H1 (cell line): ENCODE measurements at regions not wholly inside any gene's neighbourhood (a gene's known extent, or its start where the extent isn't known, plus 50 kb on each side); places are given as distances from the start of the nearest gene placed in this dataset.

Source experiments
- CTCF ChIA-PET: fragments of 300-600 bp; sonication (Branson Sonifier 250); formaldehyde crosslinking; loops from one replicate; lab custom pipeline; 2021; ENCODE audit not compliant: partially characterized antibody; lab: Charles Lee
- POLR2A ChIA-PET: fragments of 300-600 bp; sonication (Branson Sonifier 250); formaldehyde crosslinking; loops from one replicate; lab custom pipeline; 2021; ENCODE audit warnings: inconsistent platforms; ENCODE audit not compliant: partially characterized antibody; lab: Charles Lee
- DNase-seq, 2 experiments: peaks; one replicate each; pipeline versions ENCODE4 v3.0.0 to v3.0.0-alpha.2; 2010 to 2022; ENCODE audit warnings: low spot score in 2 of 2, low read depth in 1 of 2, mixed read lengths in 1 of 2
- FAIRE-seq: peaks from 2 replicates; lab custom pipeline; 2011; peaks lifted over from hg19 to GRCh38; lab: Jason Lieb, UNC
- H2AFZ ChIP-seq: 2 replicates; pipeline ENCODE4 v1.8.1; 2012; ENCODE audit warnings: low read length, inconsistent platforms
- H2AK5ac ChIP-seq: 2 replicates; pipeline ENCODE4 v1.6.1; 2013; ENCODE audit warnings: low read depth, low read length
- H2BK120ac ChIP-seq: replicated peaks from 2 replicates; pipeline ENCODE3; 2013; ENCODE audit warnings: low read depth, low read length, inconsistent platforms
- H2BK12ac ChIP-seq: 2 replicates; pipeline ENCODE4 v1.6.1; 2013; ENCODE audit warnings: low read depth, low read length
- H2BK15ac ChIP-seq: 2 replicates; pipeline ENCODE4 v1.6.1; 2013; ENCODE audit warnings: low read length
- H2BK20ac ChIP-seq: 2 replicates; pipeline ENCODE4 v1.6.1; 2013; ENCODE audit warnings: low read length
- H2BK5ac ChIP-seq: 2 replicates; pipeline ENCODE4 v1.6.1; 2013; ENCODE audit warnings: low read depth, low read length
- H3K14ac ChIP-seq: 2 replicates; pipeline ENCODE4 v1.6.1; 2013; ENCODE audit warnings: inconsistent platforms; ENCODE audit not compliant: insufficient read length
- H3K18ac ChIP-seq: 2 replicates; pipeline ENCODE4 v1.6.1; 2013; ENCODE audit warnings: low read length; ENCODE audit errors: extremely low read depth
- H3K23ac ChIP-seq: 2 replicates; pipeline ENCODE4 v1.6.1; 2013; ENCODE audit warnings: inconsistent platforms; ENCODE audit not compliant: insufficient read length
- H3K23me2 ChIP-seq: 2 replicates; pipeline ENCODE4 v1.6.1; 2013; ENCODE audit warnings: low read depth, low read length
- H3K27ac ChIP-seq: 2 replicates; pipeline ENCODE4 v1.6.1; 2011; ENCODE audit warnings: low read depth, low read length, inconsistent platforms
- H3K27me3 ChIP-seq, 4 experiments: replicated peaks in 1 of 4; 1 replicate in 1 of 4; 2 replicates in 3 of 4; pipeline versions ENCODE4 v1.6.1 to v1.8.1; 2011 to 2013; ENCODE audit warnings: low read length in 3 of 4, mild to moderate bottlenecking in 3 of 4, inconsistent platforms in 2 of 4, mixed read lengths in 2 of 4, moderate library complexity in 1 of 4; ENCODE audit not compliant: control insufficient read depth in 3 of 4, insufficient read depth in 3 of 4; ENCODE audit errors: extremely low read depth in 1 of 4
- H3K36me3 ChIP-seq, 4 experiments: 2 replicates each; pipeline versions ENCODE4 v1.6.1 to v1.8.1; 2011 to 2013; ENCODE audit warnings: mild to moderate bottlenecking in 4 of 4, low read length in 3 of 4, moderate library complexity in 2 of 4, control low read depth in 1 of 4, inconsistent platforms in 1 of 4; ENCODE audit not compliant: insufficient read depth in 4 of 4, control insufficient read depth in 2 of 4
- H3K4ac ChIP-seq: replicated peaks from 2 replicates; pipeline ENCODE3; 2013; ENCODE audit warnings: low read length, low read depth, mixed read lengths, inconsistent platforms; ENCODE audit not compliant: insufficient read length
- H3K4me1 ChIP-seq, 4 experiments: replicated peaks in 1 of 4; 1 replicate in 1 of 4; 2 replicates in 3 of 4; pipeline versions ENCODE4 v1.6.1 to v1.8.1; 2011 to 2013; ENCODE audit warnings: low read length in 3 of 4, inconsistent platforms in 2 of 4, mixed read lengths in 1 of 4; ENCODE audit not compliant: insufficient read depth in 4 of 4, control insufficient read depth in 3 of 4
- H3K4me2 ChIP-seq, 2 experiments: 2 replicates each; pipeline versions ENCODE4 v1.6.1 to v1.8.1; 2011 to 2013; ENCODE audit warnings: low read depth in 2 of 2, low read length in 2 of 2, control low read depth in 1 of 2, inconsistent platforms in 1 of 2, mild to moderate bottlenecking in 1 of 2; ENCODE audit not compliant: insufficient read depth in 1 of 2
- H3K4me3 ChIP-seq, 4 experiments: fragments of 200-600, 300-600 bp in 1 of 4; sonication (generic), shearing (Covaris generic), sonication (Bioruptor Twin) in 1 of 4; 2 replicates each; pipeline versions ENCODE4 v1.5.1 to v1.8.1; 2011 to 2016; ENCODE audit warnings: low read length in 4 of 4, low read depth in 3 of 4, control low read depth in 2 of 4, inconsistent platforms in 2 of 4, mild to moderate bottlenecking in 2 of 4, mixed read lengths in 1 of 4, moderate library complexity in 1 of 4; ENCODE audit not compliant: insufficient read depth in 2 of 4; ENCODE audit errors: extremely low read depth in 1 of 4
- H3K56ac ChIP-seq: replicated peaks from 2 replicates; pipeline ENCODE3; 2013; ENCODE audit warnings: low read depth, mild to moderate bottlenecking, mixed read lengths, low read length, inconsistent platforms; ENCODE audit not compliant: insufficient read length
- H3K79me1 ChIP-seq: 2 replicates; pipeline ENCODE4 v1.6.1; 2013; ENCODE audit warnings: low read depth, low read length, control low read depth
- H3K79me2 ChIP-seq, 2 experiments: 2 replicates each; pipeline versions ENCODE4 v1.6.1 to v1.8.1; 2012 to 2013; ENCODE audit warnings: low read length in 2 of 2, mild to moderate bottlenecking in 2 of 2, inconsistent platforms in 1 of 2; ENCODE audit not compliant: insufficient read depth in 2 of 2, control insufficient read depth in 1 of 2
- H3K9ac ChIP-seq, 4 experiments: replicated peaks in 1 of 4; 1 replicate in 1 of 4; 2 replicates in 3 of 4; pipeline versions ENCODE4 v1.6.1 to v1.8.1; 2011 to 2013; ENCODE audit warnings: low read depth in 3 of 4, low read length in 3 of 4, control low read depth in 2 of 4, mild to moderate bottlenecking in 2 of 4, moderate library complexity in 2 of 4, inconsistent platforms in 1 of 4; ENCODE audit errors: extremely low read depth in 1 of 4
- H3K9me3 ChIP-seq, 2 experiments: 2 replicates each; pipeline versions ENCODE4 v1.6.1 to v1.8.1; 2012 to 2013; ENCODE audit warnings: mild to moderate bottlenecking in 2 of 2, moderate library complexity in 2 of 2, control low read depth in 1 of 2, inconsistent platforms in 1 of 2, low read depth in 1 of 2, low read length in 1 of 2, mixed read lengths in 1 of 2; ENCODE audit not compliant: insufficient read depth in 2 of 2
- H4K20me1 ChIP-seq, 2 experiments: replicated peaks in 1 of 2; 2 replicates each; pipeline versions ENCODE3 to v1.8.1; 2011 to 2013; ENCODE audit warnings: inconsistent platforms in 2 of 2, low read length in 2 of 2, mild to moderate bottlenecking in 1 of 2; ENCODE audit not compliant: insufficient read depth in 2 of 2, control insufficient read depth in 1 of 2
- H4K5ac ChIP-seq: 2 replicates; pipeline ENCODE4 v1.6.1; 2013; ENCODE audit warnings: low read length, low read depth, mixed read lengths, inconsistent platforms; ENCODE audit not compliant: insufficient read length
- H4K8ac ChIP-seq: 2 replicates; pipeline ENCODE4 v1.8.0; 2013; ENCODE audit warnings: mild to moderate bottlenecking, moderate library complexity, low read length, inconsistent platforms; ENCODE audit not compliant: insufficient read depth; ENCODE audit errors: extremely low read depth
- H4K91ac ChIP-seq: replicated peaks from 2 replicates; pipeline ENCODE3; 2013; ENCODE audit warnings: low read length, mixed read lengths, inconsistent platforms; ENCODE audit not compliant: insufficient read length
- ASH2L ChIP-seq: fragments of 200-600, 300-600 bp; sonication (generic); IDR thresholded peaks from one replicate; pipeline ENCODE4 v1.7.1; 2017; ENCODE audit warnings: low read length
- BCL11A ChIP-seq, 2 experiments: IDR thresholded peaks; one replicate each; pipeline ENCODE4 v1.6.1; 2011; ENCODE audit warnings: low read depth in 2 of 2, low read length in 2 of 2, mild to moderate bottlenecking in 2 of 2
- CBX5 ChIP-seq: fragments of 300-800, 300-1000 bp; sonication (generic); IDR thresholded peaks from 2 replicates; pipeline ENCODE4 v1.7.1; 2016; ENCODE audit warnings: antibody characterized with exemption, low read length, low read depth
- CHD2 ChIP-seq: IDR thresholded peaks from 2 replicates; pipeline ENCODE4 v1.6.1; 2012; ENCODE audit warnings: low read length, improper control_type of control experiment
- GTF2F1 ChIP-seq: IDR thresholded peaks from 2 replicates; pipeline ENCODE4 v1.6.1; 2012; ENCODE audit warnings: low read depth, low read length, improper control_type of control experiment, borderline replicate concordance
- KDM5A ChIP-seq: fragments of 200-600 bp; IDR thresholded peaks from 2 replicates; pipeline ENCODE4 v1.7.1; 2012; ENCODE audit warnings: mild to moderate bottlenecking, low read length, inconsistent platforms, mixed read lengths
- NANOG ChIP-seq: IDR thresholded peaks from 2 replicates; pipeline ENCODE4 v1.6.1; 2011; ENCODE audit warnings: low read length, low read depth, mild to moderate bottlenecking, inconsistent platforms; ENCODE audit not compliant: insufficient read depth, poor library complexity, severe bottlenecking
- NRF1 ChIP-seq: IDR thresholded peaks from 2 replicates; pipeline ENCODE4 v1.6.1; 2011; ENCODE audit warnings: mild to moderate bottlenecking, low read depth, low read length, improper control_type of control experiment
- POLR2A ChIP-seq, 2 experiments: IDR thresholded peaks; 1 replicate in 1 of 2; 2 replicates in 1 of 2; pipeline ENCODE4 v1.6.1; 2011; ENCODE audit warnings: low read depth in 2 of 2, low read length in 2 of 2, mild to moderate bottlenecking in 2 of 2; ENCODE audit errors: control extremely low read depth in 1 of 2
- POLR2AphosphoS5 ChIP-seq: IDR thresholded peaks from 2 replicates; pipeline ENCODE4 v1.6.1; 2011; ENCODE audit warnings: low read depth, low read length
- RBBP5 ChIP-seq: IDR thresholded peaks from 2 replicates; pipeline ENCODE4 v1.7.1; 2012; ENCODE audit warnings: low read depth, mild to moderate bottlenecking, inconsistent platforms, low read length, moderate library complexity, borderline replicate concordance
- SIRT6 ChIP-seq: IDR thresholded peaks from one replicate; pipeline ENCODE4 v1.7.1; 2012; ENCODE audit warnings: low read length, inconsistent platforms
- SP1 ChIP-seq: IDR thresholded peaks from 2 replicates; pipeline ENCODE4 v1.6.1; 2011; ENCODE audit warnings: low read depth, low read length
- SP2 ChIP-seq: IDR thresholded peaks from 2 replicates; pipeline ENCODE4 v1.6.1; 2012; ENCODE audit warnings: mild to moderate bottlenecking, low read length, inconsistent platforms
- WGBS, 2 experiments: shearing (Covaris generic) in 1 of 2; methylation state at CpG; one replicate each; pipeline versions ENCODE4 v1.1.6 to v1.1.7; 2013 to 2015; ENCODE audit warnings: low lambda C conversion rate in 2 of 2, mixed read lengths in 2 of 2, inconsistent platforms in 1 of 2, low coverage in 1 of 2, missing lambda C conversion rate in 1 of 2; ENCODE audit not compliant: insufficient replicate concordance in 2 of 2, insufficient coverage in 1 of 2, insufficient read length in 1 of 2; ENCODE audit errors: extremely low coverage in 1 of 2, missing lambda C conversion rate in 1 of 2; 5-methylcytosine and 5-hydroxymethylcytosine counted together

DNA sequence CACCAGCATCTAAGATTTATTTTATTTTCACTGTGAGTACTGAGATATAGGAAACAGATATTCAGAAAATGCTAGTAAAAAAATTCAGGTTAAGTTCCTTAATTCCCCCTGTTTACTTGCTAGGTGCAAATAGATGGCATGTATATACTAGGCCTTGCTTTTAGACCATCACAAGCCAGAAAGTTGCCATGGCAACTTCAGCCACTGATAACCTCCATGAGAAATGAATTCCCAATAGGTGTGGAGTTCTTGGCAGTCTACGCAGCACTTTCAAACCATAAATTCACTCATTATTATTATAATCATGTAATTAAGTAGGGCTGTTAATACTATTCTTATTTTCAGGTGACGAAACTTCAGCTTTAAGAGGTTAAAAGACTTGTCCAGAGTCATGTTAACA is 251.6 kb upstream of the TFAP2D start:
- H3K27ac ChIP-seq = no peak overlapping the region
- H2BK20ac ChIP-seq = no peak overlapping the region
- no peak overlapping the region for H3K56ac ChIP-seq
- no peak overlapping the region for H4K5ac ChIP-seq
- no peak overlapping the region for H4K8ac ChIP-seq
- no peak overlapping the region for H3K4me2 ChIP-seq
- WGBS, 2 experiments = 84% methylated on average over 2 of the region's 2 CpGs; no CpG with 5 or more reads in 1 of the 2 experiments
- no peaks in the 10 kb centered on the region for H3K79me2 ChIP-seq
- H3K79me1 ChIP-seq = no peaks in the 10 kb centered on the region
- H2BK5ac ChIP-seq = no peak overlapping the region
- FAIRE-seq (no peak), DNase-seq (no peak)
- no peak overlapping the region for H2AK5ac ChIP-seq
- no peak overlapping the region for H3K14ac ChIP-seq
- no peak overlapping the region for H4K91ac ChIP-seq
- no peaks in the 10 kb centered on the region for H4K20me1 ChIP-seq
- no peak overlapping the region for H2BK12ac ChIP-seq
- H2BK15ac ChIP-seq = no peak overlapping the region
- POLR2A ChIA-PET = no interaction called here
- CTCF ChIA-PET = no interaction called here
- no peaks in the 10 kb centered on the region for H3K27me3 ChIP-seq
- no peak overlapping the region for H3K4ac ChIP-seq
- no peaks in the 10 kb centered on the region; the same call in 1 of the 2 replicates for H3K23me2 ChIP-seq
- no peak overlapping the region for H2AFZ ChIP-seq
- H3K9me3 ChIP-seq = no peaks in the 10 kb centered on the region
- no peak for TF ChIP-seq BCL11A (IDR thresholded peaks at IDR 0.05; ENCODE audit: low read depth in 2 of 2, low read length in 2 of 2)
- TF ChIP-seq SP1 = no peak
- TF ChIP-seq SIRT6 = no peak
- no peak for TF ChIP-seq KDM5A
- TF ChIP-seq GTF2F1 = no peak
- TF ChIP-seq CBX5 = no peak
- TF ChIP-seq POLR2A (IDR thresholded peaks at IDR 0.05; ENCODE audit: control extremely low read depth in 1 of 2, low read depth in 2 of 2, low read length in 2 of 2) = no peak
- TF ChIP-seq SP2 = no peak
- no peak for TF ChIP-seq ASH2L
- TF ChIP-seq RBBP5 = no peak
- TF ChIP-seq POLR2AphosphoS5 = no peak
- no peak for TF ChIP-seq NANOG
- TF ChIP-seq NRF1 = no peak
- no peak for TF ChIP-seq CHD2
- H3K4me1 ChIP-seq = no peaks in the 10 kb centered on the region
- H3K36me3 ChIP-seq = no peaks in the 10 kb centered on the region
- no peak overlapping the region for H3K23ac ChIP-seq
- H3K4me3 ChIP-seq = no peak overlapping the region
- no peak overlapping the region for H2BK120ac ChIP-seq
- no peak overlapping the region for H3K9ac ChIP-seq
- no peak overlapping the region for H3K18ac ChIP-seq
